ENCODE measurements at regions not wholly inside any gene's neighbourhood (a gene's known extent, or its start where the extent isn't known, plus 50 kb on each side); places are given as distances from the start of the nearest gene placed in this dataset.

- Histone ChIP-seq H3K4me1 (replicated peaks; ENCODE audit: insufficient read depth) (no peaks in the 10 kb centered on the region), H3K4me3 (no peak overlapping the region), H3K79me2 (ENCODE audit: low read depth) (no peaks in the 10 kb centered on the region), H3K27me3 (ENCODE audit: insufficient read depth, low read depth) (no peaks in the 10 kb centered on the region), H3K4me2 (no peak overlapping the region), H3F3A (ENCODE audit: insufficient read depth, low read depth) (no peaks in the 10 kb centered on the region), H2AFZ (no peak overlapping the region), H3K9me3 (ENCODE audit: insufficient read depth, low read depth) (no peaks in the 10 kb centered on the region), H3K9me2 (ENCODE audit: insufficient read depth) (no peaks in the 10 kb centered on the region), H3K36me3 (ENCODE audit: low read depth) (no peaks in the 10 kb centered on the region), H4K20me1 (ENCODE audit: insufficient read depth) (no peaks in the 10 kb centered on the region), H3K27ac (no peak overlapping the region)
- no peak for DNase-seq
- POLR2A ChIA-PET (ENCODE audit: unreplicated experiment) = no interaction called here
- intact Hi-C loops (cut with micrococcal nuclease; ENCODE audit: unreplicated experiment) = no loop called here
- CTCF ChIA-PET = no interaction called here
- BruUV-seq (replicated peaks) = no TSS peak
- no peak for TF ChIP-seq EZH2 (IDR thresholded peaks at IDR 0.05; ENCODE audit: low read depth)
- no peak for TF ChIP-seq CTCF (conservative IDR thresholded peaks at IDR 0.05)
These were observed 70.4 kb upstream of the PDZRN3 start for GRCh38 chr3:73694983-73695757.

DNA sequence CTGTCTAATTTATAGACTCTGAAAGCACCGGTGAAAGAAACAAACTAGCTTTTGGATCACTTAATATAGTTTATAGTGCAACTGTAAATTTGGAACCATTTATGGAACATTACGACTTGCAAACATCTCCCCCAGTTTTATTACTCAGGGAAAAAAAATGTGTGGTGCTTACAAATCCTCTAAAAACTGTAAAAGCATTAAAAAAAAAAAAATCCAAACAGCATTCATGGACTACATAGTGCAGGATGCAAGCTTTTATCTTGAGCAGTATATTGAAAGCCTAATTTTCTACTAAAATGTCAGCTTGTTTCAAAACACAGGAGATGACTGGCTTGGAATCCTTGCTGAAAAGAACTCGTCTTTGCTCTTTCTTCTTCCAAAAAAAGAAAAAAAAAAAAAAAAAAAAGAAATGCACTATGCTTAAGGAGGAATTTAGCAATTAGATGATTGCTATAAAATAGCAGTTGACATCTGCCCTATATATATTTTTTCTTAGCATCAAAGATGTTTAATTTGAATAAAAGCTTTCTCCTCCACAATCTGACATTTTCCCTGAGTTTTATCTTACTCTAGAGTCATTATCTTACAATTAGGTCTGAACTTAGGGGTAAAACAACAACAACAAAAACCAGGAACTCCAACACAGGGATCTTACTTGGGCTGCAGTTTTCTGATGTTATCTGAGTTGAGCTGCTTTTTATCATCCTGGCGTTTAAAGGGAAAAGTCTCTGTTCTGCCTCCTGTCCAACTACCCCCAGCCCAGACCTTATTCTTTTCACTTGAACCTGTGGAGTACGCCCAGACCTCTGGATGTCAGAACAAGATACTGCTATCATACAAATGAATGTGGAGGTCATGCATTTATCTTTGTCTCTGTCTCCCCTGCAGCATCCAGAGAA lies 62.6 kb upstream of the PDZRN3 start:
- no peak overlapping the region for H2AFZ ChIP-seq
- ChIA-PET CTCF (no interaction called here), POLR2A (ENCODE audit: unreplicated experiment) (no interaction called here)
- no peaks in the 10 kb centered on the region for H3K9me3 ChIP-seq (ENCODE audit: insufficient read depth, low read depth)
- no peak overlapping the region for H3K4me2 ChIP-seq
- no peaks in the 10 kb centered on the region for H3K27me3 ChIP-seq (ENCODE audit: insufficient read depth, low read depth)
- H3K79me2 ChIP-seq (ENCODE audit: low read depth) = no peaks in the 10 kb centered on the region
- no peak overlapping the region for H3K4me3 ChIP-seq
- DNase-seq = no peak
- no peaks in the 10 kb centered on the region for H3F3A ChIP-seq (ENCODE audit: insufficient read depth, low read depth)
- no TSS peak for BruUV-seq (replicated peaks)
- H3K4me1 ChIP-seq (replicated peaks; ENCODE audit: insufficient read depth) = no peaks in the 10 kb centered on the region
- no peaks in the 10 kb centered on the region for H4K20me1 ChIP-seq (ENCODE audit: insufficient read depth)
- intact Hi-C loops (cut with micrococcal nuclease; ENCODE audit: unreplicated experiment) = no loop called here
- H3K9me2 ChIP-seq (ENCODE audit: insufficient read depth) = no peaks in the 10 kb centered on the region
- TF ChIP-seq EZH2 (IDR thresholded peaks at IDR 0.05; ENCODE audit: low read depth) = no peak
- no peak for TF ChIP-seq CTCF (conservative IDR thresholded peaks at IDR 0.05)
- H3K27ac ChIP-seq = no peak overlapping the region
- no peaks in the 10 kb centered on the region for H3K36me3 ChIP-seq (ENCODE audit: low read depth)

DNA sequence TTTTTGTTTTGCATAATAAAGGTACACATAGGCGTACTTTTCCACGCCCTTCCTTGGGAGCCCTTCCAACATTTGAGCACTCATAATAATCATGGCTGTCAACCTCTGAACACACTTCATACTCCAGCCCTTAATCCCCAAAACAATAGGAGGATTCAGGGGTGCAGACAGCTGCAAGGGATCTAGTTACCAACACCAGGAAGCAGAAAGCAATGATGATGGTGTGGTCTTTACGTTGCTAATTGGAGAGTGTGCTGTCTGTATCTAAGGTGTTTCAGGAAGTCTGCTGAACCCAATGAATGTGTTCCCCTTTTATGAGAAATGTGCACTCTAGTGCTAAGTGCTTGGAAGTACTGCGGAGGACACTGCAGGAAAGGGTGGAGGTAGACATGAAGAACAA lies 60.3 kb upstream of the PDZRN3 start:
- no peak for DNase-seq
- H3K9me2 ChIP-seq (ENCODE audit: insufficient read depth) = no peaks in the 10 kb centered on the region
- no TSS peak for BruUV-seq (replicated peaks)
- H2AFZ ChIP-seq = no peak overlapping the region
- H4K20me1 ChIP-seq (ENCODE audit: insufficient read depth) = no peaks in the 10 kb centered on the region
- H3K79me2 ChIP-seq (ENCODE audit: low read depth) = no peaks in the 10 kb centered on the region
- H3K27me3 ChIP-seq (ENCODE audit: insufficient read depth, low read depth) = no peaks in the 10 kb centered on the region
- H3K27ac ChIP-seq = no peak overlapping the region
- TF ChIP-seq CTCF (conservative IDR thresholded peaks at IDR 0.05) = no peak
- no peak for TF ChIP-seq EZH2 (IDR thresholded peaks at IDR 0.05; ENCODE audit: low read depth)
- intact Hi-C loops (cut with micrococcal nuclease; ENCODE audit: unreplicated experiment) = no loop called here
- H3K4me3 ChIP-seq = no peak overlapping the region
- H3K4me2 ChIP-seq = no peak overlapping the region
- no peaks in the 10 kb centered on the region for H3F3A ChIP-seq (ENCODE audit: insufficient read depth, low read depth)
- no peaks in the 10 kb centered on the region for H3K4me1 ChIP-seq (replicated peaks; ENCODE audit: insufficient read depth)
- H3K36me3 ChIP-seq (ENCODE audit: low read depth) = no peaks in the 10 kb centered on the region
- POLR2A ChIA-PET (ENCODE audit: unreplicated experiment) = no interaction called here
- CTCF ChIA-PET = no interaction called here
- H3K9me3 ChIP-seq (ENCODE audit: insufficient read depth, low read depth) = no peaks in the 10 kb centered on the region

Measured in PC-9 (cell line).